Activated CD4-positive, alpha-beta T cell treated with anti-CD3 and anti-CD28 coated beads, Interleukin-2, amount 50 U/mL, for 16 hours (primary cell): ENCODE measurements at regions not wholly inside any gene's neighbourhood (a gene's known extent, or its start where the extent isn't known, plus 50 kb on each side); places are given as distances from the start of the nearest gene placed in this dataset.

ENCODE experiments used
- DNase-seq: peaks from one replicate; pipeline ENCODE4 v3.0.0-alpha.2; 2020

DNA sequence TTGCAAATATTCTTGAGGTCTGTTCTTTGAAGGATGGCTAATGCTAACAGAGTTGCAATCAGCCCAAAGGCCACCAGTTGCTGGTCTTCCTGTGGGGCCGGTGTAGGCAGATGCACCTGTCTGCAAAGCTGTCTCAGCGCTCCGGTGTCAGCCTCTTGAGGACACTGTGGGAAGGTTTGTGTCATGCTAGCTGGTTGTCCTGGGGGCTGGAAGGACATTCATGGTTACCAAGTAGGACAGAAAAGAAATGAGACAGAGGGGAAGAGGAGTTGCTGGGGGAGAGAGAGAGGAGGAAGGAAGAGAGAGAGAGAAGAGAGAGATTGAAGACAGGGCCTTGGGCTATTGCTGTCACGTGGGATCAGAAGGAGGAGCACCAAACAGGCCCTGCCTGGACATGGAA, 639.6 kb upstream of the HS6ST1 start:
- DNase-seq: no peak

DNA sequence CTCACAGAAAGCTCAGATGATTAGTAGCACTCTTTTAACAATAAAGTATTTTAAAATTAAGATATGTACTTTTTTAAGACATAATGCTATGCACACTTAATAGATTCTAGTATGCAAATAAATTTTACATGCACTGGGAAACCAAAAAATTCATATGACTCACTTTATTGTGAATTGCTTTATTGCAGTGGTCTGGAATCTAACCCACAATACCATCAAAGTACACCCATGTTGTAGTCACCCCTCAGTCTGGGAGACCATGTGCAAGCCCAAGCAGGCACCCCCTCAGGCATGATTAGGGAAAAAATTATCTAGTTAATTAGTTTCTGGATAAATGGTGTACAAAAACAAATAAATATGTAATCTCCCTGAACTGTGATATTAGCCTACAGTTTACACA, 649.0 kb upstream of the HS6ST1 start:
- DNase-seq: no peak

- no peak for DNase-seq
These were observed 650.7 kb upstream of the HS6ST1 start for GRCh38 chr2:128969374-128969773.

GRCh38 chr2:128970332-128971116, 651.9 kb upstream of the HS6ST1 start:
- no peak for DNase-seq

GRCh38 chr2:128973566-128973965, 654.9 kb upstream of the HS6ST1 start:
- no peak for DNase-seq

DNA sequence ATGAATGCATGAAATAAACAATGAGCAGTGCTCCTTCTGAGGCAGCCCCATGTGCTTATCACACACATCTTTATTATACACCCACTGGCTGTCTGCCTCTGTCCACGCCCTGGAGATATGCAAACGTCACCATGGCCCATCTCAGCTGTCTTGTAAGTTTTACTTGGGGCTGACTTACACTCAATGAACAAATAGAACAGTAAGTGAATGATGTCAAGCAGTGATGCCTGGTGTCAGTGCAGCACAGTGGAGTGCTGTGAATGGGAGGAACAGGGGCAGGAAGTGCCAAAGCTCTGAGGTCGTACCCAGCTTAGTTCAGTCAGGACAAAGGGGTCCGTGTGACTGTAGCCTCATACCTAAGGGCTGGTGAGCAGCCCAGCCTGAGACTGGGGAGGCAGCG, 659.5 kb upstream of the HS6ST1 start:
- DNase-seq: no peak

GRCh38 chr2:128979182-128979581, 660.5 kb upstream of the HS6ST1 start:
- DNase-seq: no peak

GRCh38 chr2:128980475-128980874, 661.8 kb upstream of the HS6ST1 start:
- no peak for DNase-seq

DNA sequence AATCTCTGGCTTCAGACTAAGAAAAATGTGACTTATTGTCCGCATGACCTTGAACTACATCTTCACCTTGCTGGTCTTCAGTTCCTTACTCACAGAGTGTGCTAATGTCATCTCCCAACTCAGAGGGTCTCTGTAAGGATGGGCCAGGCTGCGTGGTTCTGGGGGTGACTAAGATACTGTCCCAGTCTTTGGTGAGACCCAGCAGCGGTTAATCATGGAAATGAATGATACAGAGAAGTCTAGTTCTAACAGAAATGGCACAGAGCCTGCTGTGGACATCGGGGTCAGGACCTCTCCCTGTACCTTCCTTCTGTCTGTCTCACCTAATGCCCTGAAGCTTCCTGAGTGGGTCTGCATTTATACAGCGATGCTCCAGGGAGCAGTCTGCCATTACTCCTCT, 662.7 kb upstream of the HS6ST1 start:
- DNase-seq: no peak

GRCh38 chr2:128982001-128982400, 663.3 kb upstream of the HS6ST1 start:
- DNase-seq: no peak

DNA sequence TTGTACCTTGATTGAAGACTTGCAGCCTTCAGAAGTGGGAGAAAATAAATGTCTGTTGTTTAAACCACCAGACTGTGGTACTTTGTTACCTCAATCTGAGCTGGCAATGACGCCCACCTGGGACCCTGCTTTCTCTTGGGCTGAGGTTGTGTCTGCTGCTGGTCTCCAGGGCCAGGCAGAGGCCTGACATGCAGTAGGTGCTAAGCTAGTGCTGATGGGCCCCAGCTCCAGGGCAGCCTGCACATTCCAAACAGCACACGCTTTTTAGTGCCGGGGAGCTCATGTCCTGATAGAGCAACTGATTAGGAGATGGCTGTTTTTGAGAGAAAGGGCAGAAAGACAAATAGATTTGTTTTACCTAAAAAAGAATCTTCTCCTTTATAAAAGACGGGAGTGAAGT, 664.0 kb upstream of the HS6ST1 start:
- DNase-seq: no peak

GRCh38 chr2:128983094-128983493, 664.4 kb upstream of the HS6ST1 start:
- DNase-seq: no peak

- no peak for DNase-seq
These were observed 665.4 kb upstream of the HS6ST1 start for GRCh38 chr2:128984081-128984480.

DNA sequence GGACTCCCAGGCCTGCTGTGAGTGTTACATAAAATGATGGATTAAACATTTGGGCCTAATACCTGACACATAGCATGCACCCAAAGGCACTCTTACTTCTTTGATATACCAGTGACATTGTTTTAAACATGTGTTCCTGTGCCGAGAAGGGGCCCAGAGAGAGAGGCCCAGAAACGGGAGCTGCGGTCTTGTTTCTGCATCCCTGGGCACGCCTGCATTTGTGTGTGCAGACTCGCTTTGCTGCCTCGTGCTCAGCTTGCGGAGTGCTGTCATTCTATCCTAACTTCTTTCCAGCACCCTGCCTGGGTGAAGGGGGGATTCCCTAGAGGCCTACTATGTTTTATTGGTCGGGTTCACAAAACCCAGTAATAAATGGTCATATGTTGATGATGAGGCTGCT, 666.2 kb upstream of the HS6ST1 start:
- DNase-seq: no peak

GRCh38 chr2:128986026-128986715, 667.5 kb upstream of the HS6ST1 start:
- no peak for DNase-seq

DNA sequence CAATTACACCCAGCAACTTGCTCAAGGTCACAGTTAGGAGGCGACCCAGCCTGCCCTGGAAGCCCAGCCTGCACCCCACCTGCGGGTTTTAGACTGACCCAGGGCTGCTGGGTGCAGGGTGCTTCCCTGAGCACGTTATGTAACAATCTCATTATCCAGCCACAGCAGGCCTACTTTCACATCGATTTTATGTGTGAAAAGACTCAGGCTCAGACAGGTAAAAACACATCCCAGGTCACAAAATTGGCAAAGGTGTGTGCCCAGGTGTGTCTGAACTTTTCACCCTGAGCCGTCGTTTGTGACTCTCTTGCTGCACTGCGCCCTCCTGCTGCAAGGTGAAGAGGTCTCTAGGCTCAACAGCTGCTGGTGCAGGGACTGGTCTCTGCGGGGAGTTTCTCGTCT, 668.2 kb upstream of the HS6ST1 start:
- no peak for DNase-seq

- no peak for DNase-seq
These were observed 669.7 kb upstream of the HS6ST1 start for GRCh38 chr2:128988326-128988725.

DNA sequence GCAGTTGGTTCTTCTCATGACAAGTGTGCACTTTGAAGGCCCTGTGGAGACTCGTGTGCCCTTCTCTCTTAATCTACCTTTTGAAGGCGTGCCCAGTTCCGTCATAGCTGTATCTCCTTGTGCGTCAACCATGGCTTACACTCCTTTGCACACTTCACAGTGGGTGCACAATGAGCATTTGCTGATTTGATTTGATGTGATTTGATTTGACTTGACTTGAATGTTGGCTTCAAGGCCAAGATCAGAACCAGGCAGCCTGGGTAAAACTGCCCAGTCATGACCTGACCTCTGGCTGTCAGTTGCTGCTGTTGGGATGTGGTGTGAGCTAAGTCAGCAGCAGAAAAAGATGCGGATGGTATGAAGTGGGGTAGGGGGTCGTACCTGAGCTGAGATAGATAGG, 670.3 kb upstream of the HS6ST1 start:
- no peak for DNase-seq

GRCh38 chr2:128995086-128995485, 676.4 kb upstream of the HS6ST1 start:
- no peak for DNase-seq

DNA sequence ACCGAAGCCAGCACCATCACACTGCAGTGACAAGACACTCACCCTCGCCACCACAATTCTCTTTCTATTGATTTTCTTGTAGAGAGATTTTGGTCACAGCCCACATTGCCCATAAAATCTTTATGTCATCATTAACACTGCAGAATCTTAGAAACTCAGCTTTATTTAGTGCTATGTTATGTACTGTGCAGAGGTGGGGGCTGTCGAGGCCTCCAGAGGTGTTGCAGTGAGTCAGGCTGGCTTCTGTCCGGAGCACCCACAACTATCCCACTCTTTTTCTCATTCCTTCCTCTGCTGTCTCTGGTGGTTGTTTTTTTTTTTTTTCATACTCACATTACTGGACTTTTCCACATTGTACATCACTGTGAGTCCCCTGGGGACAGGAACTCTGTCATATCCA, 677.4 kb upstream of the HS6ST1 start:
- DNase-seq: no peak

- no peak for DNase-seq
These were observed 678.6 kb upstream of the HS6ST1 start for GRCh38 chr2:128997166-128997866.

DNA sequence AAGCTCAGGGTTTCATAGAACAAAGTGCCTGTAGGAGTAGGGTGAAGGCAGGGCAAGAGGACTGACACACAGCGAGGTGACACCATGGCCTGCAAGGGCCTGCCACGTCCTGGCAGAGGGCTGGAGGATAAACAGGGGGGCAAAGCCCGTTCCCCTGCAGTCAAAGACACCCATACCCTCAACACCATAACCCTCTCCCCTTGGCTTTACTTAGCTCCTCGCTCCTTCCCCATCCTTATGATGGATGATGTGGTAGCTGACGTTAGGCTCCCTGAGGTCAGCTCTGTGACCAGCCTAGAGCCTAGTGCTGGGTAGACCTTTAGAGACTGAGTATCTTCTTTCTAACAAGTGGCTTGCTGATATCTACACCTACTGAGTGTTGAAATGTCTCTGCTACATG, 683.3 kb upstream of the HS6ST1 start:
- no peak for DNase-seq

- no peak for DNase-seq
These were observed 684.1 kb upstream of the HS6ST1 start for GRCh38 chr2:129002751-129003150.

GRCh38 chr2:129004485-129004884, 685.8 kb upstream of the HS6ST1 start:
- no peak for DNase-seq
